NCI-H510A (cell line): ENCODE measurements at regions not wholly inside any gene's neighbourhood (a gene's known extent, or its start where the extent isn't known, plus 50 kb on each side); places are given as distances from the start of the nearest gene placed in this dataset.
"Not testable (repeated sequence)": the region's sequence is repeated elsewhere in the genome, so short reads cannot be mapped to it uniquely, and the experiment has no call there.

Source experiments
- DNase-seq: peaks from one replicate; lab custom pipeline; 2025; lab: John Stamatoyannopoulos, UW

GRCh38 chr3:8311321-8311720 is 190.3 kb upstream of the LMCD1 start:
- DNase-seq: no peak

- no peak for DNase-seq
These were observed 188.9 kb upstream of the LMCD1 start for GRCh38 chr3:8312685-8313084.

GRCh38 chr3:8313560-8314267 is 187.9 kb upstream of the LMCD1 start:
- DNase-seq: no peak

- not testable (repeated sequence) for DNase-seq
These were observed 186.1 kb upstream of the LMCD1 start for GRCh38 chr3:8315526-8315925.

- no peak for DNase-seq
These were observed 183.7 kb upstream of the LMCD1 start for GRCh38 chr3:8317661-8318649.

GRCh38 chr3:8319935-8320634 is 181.5 kb upstream of the LMCD1 start:
- DNase-seq: no peak

GRCh38 chr3:8320711-8321458 is 180.7 kb upstream of the LMCD1 start:
- no peak for DNase-seq

- no peak for DNase-seq
These were observed 176.9 kb upstream of the LMCD1 start for GRCh38 chr3:8324747-8325146.

- DNase-seq: no peak
These were observed 176.3 kb upstream of the LMCD1 start for GRCh38 chr3:8325306-8325705.

- DNase-seq: not testable (repeated sequence)
These were observed 175.8 kb upstream of the LMCD1 start for GRCh38 chr3:8325833-8326232.

GRCh38 chr3:8327739-8328138 is 173.9 kb upstream of the LMCD1 start:
- DNase-seq: no peak

GRCh38 chr3:8328967-8329366 is 172.7 kb upstream of the LMCD1 start:
- no peak for DNase-seq

- DNase-seq: no peak
These were observed 172.0 kb upstream of the LMCD1 start for GRCh38 chr3:8329598-8329997.

- no peak for DNase-seq
These were observed 165.2 kb upstream of the LMCD1 start for GRCh38 chr3:8336456-8336855.

- no peak for DNase-seq
These were observed 163.2 kb upstream of the LMCD1 start for GRCh38 chr3:8338424-8338823.

GRCh38 chr3:8341821-8342247 is 159.8 kb upstream of the LMCD1 start:
- DNase-seq: no peak

- no peak for DNase-seq
These were observed 158.6 kb upstream of the LMCD1 start for GRCh38 chr3:8343058-8343457.

- no peak for DNase-seq
These were observed 156.2 kb upstream of the LMCD1 start for GRCh38 chr3:8345398-8345797.

- no peak for DNase-seq
These were observed 153.5 kb upstream of the LMCD1 start for GRCh38 chr3:8348076-8348475.

- DNase-seq: no peak
These were observed 149.1 kb upstream of the LMCD1 start for GRCh38 chr3:8352475-8352874.

- no peak for DNase-seq
These were observed 148.3 kb upstream of the LMCD1 start for GRCh38 chr3:8353364-8353763.

- DNase-seq: no peak
These were observed 146.3 kb upstream of the LMCD1 start for GRCh38 chr3:8355346-8355745.
